ENCODE measurements at regions not wholly inside any gene's neighbourhood (a gene's known extent, or its start where the extent isn't known, plus 50 kb on each side); places are given as distances from the start of the nearest gene placed in this dataset.

DNA sequence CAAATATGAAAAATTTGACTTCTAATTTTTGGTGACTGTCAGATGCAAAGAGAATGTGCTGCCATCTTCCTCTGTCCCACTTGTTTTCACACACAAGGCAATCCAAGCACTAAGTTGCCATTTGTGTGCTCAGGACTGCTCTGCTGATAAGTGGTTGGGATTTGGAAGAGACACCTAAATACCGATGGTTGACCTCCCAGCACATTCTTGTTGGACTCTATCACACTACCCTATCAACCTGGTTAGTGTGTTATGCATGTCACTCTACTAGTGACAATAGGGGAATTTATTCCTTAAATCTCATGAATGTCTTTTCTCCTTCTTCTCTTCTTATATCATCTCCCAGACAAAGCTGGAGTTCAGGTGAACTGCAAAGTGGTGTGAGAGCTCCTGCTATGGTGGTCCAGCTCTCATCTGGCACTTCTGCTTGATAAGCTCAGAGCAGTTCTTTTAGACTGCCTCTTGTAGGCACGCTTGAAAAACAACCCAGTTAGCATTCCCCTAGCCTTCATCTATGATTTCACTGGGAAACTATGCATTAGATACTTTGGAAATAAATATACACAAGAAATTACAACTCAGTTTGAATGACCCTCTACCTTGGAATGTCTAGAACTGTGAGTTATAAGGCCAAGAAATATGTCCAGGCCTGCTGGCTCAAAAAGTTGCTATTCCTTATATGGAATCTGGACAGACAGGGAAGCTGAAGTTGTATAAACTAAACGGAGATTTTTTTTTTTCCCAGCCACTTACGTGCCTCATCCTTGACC lies 404.8 kb downstream of the MEIS1 start:
- intact Hi-C loops (cut with DNase I) = no loop called here
- no peak for DNase-seq

DNA sequence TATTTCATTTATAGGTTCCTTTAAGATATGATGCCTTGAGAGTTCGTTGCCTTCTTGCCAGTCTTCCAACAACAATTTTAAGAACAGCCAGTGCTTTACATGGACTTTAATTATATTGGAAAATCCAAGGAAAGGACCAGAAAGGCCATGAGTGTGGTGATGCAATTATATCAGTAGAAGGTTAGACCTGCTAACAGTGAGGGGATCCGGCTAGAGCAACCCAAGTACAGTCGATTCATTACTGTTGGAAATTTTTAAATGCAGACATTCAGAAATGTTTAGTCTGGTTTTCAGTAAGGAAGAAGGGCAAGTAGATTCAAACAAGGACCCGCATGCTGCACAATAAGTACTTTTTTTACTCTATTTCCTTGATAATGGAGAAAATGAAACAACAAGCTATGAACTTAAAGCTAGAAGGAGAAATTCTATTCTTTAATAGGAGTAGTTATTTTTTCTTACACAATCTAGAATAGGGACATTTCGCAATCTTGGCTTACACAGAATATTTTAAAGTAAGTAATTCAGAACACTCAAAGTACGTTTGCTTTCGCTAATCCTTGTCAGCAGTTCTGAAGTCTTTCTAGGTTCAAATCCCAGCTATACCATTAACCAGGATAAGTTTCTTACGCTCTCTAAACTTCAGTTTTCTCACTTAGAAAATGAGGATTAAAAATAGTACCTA lies 405.5 kb downstream of the MEIS1 start:
- intact Hi-C loops (cut with DNase I) = no loop called here
- no peak for DNase-seq

DNA sequence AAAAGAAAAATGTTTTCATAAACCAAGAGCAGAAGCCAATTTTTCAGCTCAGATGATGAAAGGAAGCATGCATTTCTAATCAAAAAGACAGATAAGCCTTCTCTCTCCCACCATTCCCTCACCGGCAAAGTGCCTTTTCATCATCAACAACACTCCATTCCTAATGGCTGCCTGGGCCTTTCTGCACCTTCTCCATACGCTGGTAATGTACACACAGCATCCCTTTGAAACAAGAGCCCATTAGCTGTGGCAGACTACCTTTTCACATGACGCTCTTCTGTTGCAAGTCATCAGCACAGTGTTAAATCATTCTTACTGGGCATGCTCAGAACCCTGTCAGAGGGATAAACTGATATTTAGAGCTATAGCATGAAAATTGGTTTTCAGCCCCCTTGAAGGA lies 408.9 kb downstream of the MEIS1 start:
- intact Hi-C loops (cut with DNase I) = no loop called here
- no peak for DNase-seq

DNA sequence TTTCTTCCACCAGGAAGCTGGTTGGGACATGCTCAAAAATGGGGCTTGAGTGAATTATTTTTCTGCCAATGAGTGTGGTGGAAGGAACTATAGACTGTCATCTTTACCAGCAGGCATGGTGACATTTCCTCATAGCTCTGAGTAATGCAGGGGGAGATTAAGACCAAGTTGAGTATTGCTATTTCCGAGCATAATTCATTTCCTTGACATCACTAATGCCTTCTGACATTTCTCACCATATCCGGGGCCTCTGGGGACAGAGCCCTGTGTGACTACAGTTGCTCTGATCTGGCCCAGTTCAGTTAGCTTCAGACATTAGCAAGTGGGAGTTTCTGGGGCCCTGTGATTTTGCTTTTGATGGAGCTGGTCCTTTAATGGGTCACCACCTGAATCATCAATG lies 410.4 kb downstream of the MEIS1 start:
- intact Hi-C loops (cut with DNase I) = no loop called here
- DNase-seq = no peak

DNA sequence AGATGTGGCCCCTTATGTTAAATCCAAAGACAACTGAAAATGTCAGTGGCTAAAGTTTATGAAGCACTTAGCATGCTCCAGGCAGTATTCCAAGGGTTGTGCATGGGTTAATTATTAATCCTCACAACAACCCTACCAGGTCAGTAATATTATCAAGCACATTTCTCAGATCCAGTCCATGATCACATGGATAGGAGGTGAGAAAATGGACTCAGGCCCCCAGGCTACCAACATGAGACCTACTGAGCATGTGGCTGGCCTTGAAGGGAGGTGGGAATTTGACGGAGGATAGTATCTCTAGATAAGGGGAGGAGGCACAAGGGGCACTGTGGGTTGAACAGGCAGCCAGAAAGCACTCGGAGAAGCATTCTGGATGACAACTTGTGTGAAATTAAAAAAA lies 412.0 kb downstream of the MEIS1 start:
- intact Hi-C loops (cut with DNase I) = no loop called here
- DNase-seq = no peak

DNA sequence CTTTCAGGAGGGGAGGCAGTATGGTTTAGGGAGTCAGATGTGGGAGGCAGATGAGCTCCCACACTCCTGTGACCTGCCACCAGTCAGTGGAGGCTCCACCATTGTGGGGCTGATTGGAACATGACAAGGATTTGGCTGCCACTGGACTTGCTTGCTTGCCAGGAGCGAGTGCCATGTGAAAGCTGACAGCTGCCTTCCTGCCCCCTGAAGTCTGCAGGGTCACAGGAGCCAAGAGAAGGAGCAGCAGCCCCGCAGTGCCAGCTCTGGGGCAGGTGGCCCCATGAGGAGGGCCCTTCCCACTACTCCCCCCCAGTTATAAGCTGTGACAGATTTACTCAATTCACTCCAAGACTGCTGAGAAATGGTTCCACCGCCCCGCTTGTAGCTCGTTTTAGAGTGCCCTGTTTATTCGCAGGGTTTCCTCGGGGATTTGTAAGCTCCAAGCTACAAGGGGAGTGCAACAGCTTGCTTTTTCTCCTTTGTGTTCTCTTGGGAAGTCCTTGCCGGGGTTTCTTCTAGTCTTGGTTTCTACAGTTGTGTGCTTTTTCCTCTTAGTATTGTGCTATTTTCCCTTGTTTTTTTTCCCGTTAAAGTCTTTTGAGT lies 414.3 kb downstream of the MEIS1 start:
- intact Hi-C loops (cut with DNase I) = no loop called here
- DNase-seq = no peak

DNA sequence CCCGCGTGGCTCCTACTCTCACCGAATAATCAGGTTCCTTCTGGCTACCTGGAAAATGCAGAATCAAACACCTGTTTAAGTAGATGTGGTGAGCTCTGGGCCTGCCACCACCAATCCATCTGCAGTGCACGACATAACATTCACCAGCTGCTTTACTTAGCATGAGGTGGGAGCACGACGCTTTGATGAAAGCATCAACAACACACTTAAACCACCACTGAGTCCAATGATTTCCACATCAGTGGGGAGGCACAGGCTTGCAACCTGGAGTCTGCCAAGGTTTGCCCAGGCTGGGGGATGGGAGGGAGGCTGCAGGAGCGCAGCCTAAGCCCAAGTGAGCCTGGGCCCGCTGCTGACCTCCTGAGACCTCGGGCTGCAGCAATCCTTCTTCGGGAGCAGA lies 415.5 kb downstream of the MEIS1 start:
- intact Hi-C loops (cut with DNase I) = no loop called here
- DNase-seq = peak in 1 of 10 donors; percentile 15

DNA sequence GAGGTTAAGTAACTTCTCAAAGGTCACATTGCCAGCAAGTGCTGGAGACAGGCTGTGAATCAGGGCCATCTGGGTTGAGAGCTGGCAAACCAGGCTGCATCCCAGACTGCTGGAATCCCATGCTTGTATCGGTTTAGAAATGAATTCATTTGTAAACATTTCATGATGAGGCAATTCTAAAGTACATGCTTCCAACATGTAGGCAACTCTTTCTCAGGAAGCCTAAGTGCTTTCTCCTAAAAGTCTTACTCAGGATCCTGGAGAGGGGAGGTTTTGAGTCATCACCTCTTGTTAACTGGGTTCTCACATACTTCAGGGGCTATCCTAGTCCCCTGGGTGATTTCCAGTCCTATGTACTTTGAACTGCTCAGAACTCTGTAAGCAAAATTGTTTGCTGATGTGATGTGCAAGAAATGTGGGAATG lies 416.5 kb downstream of the MEIS1 start:
- intact Hi-C loops (cut with DNase I) = no loop called here
- DNase-seq = no peak

DNA sequence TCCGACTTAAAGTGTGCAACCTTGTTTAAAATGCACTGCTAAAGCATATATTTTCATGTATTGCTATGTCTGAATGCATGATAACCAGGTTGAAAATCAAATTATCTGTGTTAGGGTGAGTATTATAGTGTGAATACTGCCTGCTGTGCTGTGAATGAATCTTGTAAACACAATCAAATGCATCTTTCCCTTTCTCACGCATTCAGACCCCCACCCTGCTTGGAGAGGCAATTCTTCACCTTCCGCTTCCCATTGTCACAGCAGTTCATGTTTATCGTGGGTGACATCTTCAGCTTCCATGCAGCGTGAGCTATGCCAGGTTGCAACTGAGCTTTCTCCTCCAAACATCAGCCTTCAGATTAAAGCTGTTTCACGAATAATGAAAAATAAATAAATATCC lies 418.0 kb downstream of the MEIS1 start:
- intact Hi-C loops (cut with DNase I) = no loop called here
- DNase-seq = no peak

DNA sequence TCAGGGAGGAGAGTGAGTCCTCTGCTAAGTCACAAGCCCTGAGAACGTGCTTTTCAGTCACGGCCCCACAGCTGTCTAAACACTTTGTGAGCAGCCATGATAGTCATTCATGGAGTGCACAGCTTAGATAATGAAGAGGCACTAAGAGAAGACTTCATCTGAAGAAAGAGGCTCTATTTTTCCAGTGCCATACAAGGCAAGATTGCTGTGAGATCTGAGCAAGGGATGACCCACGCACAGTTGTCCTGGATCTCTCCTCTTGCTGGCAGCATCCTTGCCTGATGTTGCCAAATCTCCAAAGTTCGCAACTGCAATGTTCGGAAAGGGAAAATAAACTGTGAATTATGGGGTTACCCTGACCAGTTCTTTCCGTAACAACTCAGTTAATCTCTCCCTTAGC lies 418.7 kb downstream of the MEIS1 start:
- peak in 1 of 10 donors; percentile 33 for DNase-seq
- intact Hi-C loops (cut with DNase I) = no loop called here

DNA sequence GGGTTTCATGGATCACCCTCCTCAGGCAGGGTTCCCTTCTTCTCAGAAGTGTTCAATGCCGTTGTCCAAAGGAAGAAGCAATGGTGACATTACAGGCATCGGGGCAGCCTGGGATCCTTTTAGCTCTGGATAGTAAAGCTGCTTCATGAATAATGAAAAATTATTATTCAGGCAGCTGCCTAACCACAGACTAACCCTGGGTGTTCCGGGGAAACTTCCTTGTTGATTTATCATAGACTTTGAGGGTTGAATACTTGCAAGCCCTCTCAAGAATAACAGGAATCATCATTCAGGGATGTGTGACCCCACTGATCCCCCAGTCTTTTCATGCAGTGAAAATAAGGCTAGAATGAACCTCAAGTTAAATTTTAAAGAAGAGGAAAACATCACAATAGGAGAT lies 419.4 kb downstream of the MEIS1 start:
- intact Hi-C loops (cut with DNase I) = no loop called here
- no peak for DNase-seq

DNA sequence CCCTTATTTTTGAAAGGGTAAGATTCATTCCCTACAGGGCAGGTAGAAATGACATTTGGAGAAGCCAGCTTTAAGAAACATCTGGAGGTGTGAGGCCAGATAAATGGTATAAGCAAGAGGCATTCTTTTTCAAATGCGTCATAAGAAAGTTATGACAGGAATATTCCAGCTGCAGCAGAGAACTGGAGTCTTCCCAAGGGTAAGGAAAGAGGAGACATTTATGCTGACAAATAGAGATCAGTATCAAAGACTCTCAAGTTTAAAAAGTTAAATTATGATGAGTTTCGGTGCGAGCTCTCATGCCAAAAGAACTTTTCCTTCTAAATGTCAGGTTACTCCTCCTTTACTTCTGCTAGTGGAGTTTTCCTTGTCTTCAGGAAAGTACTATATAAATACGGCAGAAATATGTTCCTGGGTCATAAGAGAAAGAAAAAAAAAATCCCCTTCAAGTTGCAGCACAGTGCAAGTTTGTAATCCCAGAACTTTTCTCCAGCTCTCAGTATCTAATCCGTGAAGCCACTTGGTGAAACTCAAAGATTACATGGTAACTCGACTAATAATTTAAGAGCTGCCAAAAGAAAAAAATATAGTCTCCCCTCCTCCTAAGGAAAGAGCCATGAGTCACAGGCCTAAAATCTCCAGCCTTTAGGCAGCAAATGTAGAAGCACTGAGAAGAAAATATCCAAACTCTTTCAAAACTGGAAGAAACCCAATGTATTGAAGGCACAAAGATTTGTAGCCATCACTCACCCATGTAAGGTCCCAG lies 428.1 kb downstream of the MEIS1 start:
- intact Hi-C loops (cut with DNase I) = no loop called here
- no peak for DNase-seq

DNA sequence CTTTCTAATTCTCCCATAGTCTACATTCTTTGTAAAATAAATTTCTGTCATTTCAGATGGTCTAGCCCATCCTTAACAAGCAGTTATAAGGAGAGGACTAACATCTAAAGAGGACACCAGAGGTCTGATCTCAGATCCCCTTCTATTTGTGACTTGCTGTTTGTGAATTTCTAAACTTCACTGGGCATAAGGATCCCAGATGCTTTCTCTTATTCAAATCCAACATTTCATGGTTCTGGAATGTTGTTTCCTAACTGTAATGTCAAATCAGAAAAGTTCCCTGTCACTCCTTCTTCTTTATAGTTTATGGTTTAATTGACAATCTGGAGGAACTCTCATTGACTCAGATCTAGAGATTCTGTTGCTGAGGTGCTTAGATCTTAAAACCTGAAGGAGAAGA lies 430.2 kb downstream of the MEIS1 start:
- no peak for DNase-seq
- intact Hi-C loops (cut with DNase I) = no loop called here

DNA sequence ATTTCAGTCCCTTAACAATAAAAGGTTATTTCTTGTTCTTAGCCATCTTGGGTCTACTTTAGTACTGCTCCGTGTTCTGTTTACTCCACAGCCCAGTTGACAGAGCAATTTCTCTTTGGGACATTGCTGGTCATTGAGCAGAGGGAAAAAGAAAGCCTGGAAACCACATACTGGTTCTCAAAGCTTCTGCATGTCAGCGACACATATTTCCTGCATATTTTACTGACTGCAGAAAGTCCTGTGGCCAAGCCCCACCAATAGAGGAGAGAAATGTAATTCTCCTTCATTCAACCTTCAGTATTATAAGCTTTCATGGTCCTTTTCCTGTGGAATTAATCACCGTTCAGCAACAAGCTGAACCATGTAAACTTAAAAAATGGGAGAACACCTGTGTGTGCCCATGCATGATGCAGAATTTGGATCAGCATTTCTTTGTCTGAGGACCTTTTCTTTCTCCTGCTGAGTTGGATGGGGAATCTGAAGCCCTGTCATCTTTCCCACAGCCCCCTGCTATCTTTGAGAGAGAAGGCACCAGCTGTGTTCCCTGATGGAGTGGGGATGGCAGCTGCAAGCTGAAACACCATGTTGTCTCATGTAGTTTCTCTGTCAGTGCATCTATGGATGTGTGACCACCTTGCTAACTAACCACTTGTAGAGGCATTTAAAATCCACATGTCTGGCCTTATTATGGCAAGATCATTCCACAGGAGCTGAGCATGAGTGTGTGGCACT lies 431.6 kb downstream of the MEIS1 start:
- intact Hi-C loops (cut with DNase I) = no loop called here

DNA sequence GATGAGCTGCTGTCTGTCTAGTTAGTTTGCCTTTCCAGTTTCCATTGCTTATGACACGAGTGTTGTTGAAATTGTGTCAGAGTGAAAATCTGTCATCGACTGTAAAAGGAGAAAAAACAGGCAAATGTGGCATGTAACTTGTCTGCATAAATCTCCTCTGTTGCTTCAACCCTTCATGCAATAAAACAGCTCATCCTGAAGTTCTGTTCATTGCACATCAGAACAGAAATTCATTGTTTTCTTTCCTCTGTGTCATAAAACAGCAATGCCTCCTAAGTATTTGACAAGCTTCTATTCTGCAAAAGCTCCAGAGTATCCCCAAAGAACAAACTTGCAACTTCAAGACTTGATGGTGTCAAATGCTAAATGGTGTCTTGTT lies 432.1 kb downstream of the MEIS1 start:
- intact Hi-C loops (cut with DNase I) = no loop called here

More for the DNA sequence above, 431.6 kb downstream of the MEIS1 start:
- DNase-seq = no peak

DNA sequence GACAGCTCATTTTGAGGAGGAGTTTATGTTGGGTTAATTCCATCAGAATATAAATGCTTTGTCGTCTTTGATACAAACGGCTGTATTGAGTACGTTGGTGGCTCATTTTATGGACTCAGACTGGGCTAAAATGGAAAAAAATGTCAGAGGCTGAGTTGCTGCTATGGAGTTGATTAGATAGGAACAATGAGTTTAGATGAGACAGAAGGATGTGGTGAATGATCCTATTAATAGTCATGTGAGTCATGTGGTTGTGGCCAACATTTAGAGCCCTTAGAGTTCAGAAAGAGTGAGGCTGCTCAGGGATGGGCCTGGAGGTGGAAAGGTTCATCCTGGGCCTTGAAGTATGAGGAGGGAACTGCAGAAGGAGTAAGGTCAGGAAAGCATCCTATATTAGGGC lies 434.2 kb downstream of the MEIS1 start:
- no peak for DNase-seq
- intact Hi-C loops (cut with DNase I) = no loop called here

More for the DNA sequence above, 432.1 kb downstream of the MEIS1 start:
- no peak for DNase-seq

DNA sequence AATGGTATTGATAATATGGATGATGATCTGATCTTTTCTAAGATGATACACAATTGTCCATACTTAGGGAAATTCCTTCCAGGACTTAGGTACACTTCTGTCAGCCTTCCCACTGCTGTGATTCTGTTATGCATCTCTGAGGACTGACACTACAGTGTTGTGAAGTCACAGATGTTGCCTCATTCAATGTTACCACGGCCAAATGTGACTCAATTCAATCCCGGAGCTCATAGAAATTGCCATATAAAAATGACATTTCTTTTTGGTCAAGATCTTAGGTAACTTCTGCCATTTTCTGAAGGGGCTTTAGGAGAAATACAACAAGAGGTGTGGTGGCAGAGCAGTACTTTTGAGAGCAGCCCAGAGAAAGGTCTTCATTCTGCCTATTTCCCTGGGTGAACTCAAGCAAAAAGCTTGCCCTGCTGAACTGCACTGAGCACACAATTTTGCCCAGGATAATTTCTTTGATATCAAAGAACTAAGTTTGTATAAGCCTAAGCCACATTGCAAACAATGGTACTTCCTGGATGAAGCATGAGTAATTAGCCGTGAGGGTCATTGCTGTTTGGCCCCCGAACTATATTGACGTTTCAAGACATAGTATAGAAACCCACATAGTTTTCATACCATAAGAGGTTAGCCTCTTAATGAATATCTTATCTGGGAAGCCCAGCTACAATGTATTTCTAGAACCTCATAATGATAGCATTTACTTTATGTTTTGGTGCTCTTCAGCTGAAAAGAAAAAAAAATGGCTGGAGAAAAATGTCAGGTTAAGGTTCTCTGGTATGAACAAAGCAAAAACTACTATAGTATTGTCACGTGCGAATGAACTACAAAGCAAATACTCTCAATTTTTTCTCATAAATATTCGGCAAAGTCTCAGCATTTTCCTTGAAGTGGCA lies 437.4 kb downstream of the MEIS1 start:
- intact Hi-C loops (cut with DNase I) = no loop called here
- no peak for DNase-seq

DNA sequence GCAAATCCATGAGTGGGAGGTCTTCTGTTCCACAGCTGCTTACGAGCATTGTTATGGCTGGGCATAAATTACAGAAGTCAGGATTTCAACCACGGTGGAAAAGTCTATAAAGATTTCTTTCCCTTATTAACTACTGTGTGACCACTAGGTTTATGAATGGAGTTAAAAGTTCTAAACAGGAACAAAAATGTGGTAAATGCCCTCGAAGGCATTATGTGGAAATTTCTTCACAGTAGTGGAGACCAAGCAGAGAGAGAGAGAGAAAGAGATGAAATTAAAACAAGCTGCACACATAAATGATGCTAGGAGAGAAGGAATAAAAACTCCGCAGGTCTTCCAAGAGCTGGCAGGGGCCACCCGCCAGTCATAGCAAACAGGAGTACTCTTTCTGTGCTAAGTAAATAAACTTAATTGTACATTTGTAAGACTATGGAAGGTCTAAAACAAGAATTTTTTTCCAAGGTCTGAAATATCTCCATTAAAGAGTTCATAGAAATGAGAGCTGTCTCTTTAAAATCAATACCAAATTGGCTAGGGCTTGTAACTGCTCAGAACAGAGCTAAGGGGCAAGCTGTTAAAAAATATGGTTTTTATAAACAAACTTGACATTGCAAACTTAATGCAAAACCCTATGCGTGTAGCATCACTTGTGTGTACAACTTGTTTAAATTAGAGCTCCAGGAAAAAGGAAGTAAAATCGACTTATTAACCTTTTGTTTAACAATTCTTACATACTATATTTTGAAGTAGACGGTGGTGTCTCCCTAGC lies 438.2 kb downstream of the MEIS1 start:
- DNase-seq = no peak
- intact Hi-C loops (cut with DNase I) = no loop called here

DNA sequence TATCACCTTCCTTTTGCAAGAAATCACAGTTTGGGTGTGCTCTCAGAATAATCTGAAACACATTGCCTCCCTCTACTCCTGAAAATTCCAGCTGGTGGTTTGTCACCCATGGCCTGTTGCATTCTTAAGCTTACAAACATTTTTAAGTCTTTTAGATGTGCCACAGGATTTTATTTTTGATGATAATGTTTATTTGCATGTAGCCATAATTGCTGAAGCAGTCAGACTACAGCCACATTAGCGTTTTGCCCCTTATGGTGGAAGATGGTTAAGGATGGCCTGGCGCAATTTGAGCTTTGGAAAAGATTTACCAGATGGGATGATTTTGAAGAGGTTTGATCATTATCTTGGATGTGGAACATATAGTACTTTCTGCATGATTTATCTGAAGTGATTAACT lies 439.5 kb downstream of the MEIS1 start:
- intact Hi-C loops (cut with DNase I) = no loop called here
- DNase-seq = no peak
